ENCODE measurements at regions not wholly inside any gene's neighbourhood (a gene's known extent, or its start where the extent isn't known, plus 50 kb on each side); places are given as distances from the start of the nearest gene placed in this dataset.

GRCh38 chr6:43966853-43967718, 160.2 kb downstream of the MRPL14 start:
- Histone ChIP-seq H3K4me2 (ENCODE audit: insufficient read depth, low read length) (no peak overlapping the region), H3K4me1 (ENCODE audit: insufficient read depth, low read length) (no peaks in the 10 kb centered on the region), H3K9ac (ENCODE audit: low read depth, low read length) (no peak overlapping the region), H3K9me3 (ENCODE audit: insufficient read depth, low read length, severe bottlenecking) (no peaks in the 10 kb centered on the region), H3K27ac (ENCODE audit: low read length) (no peak overlapping the region), H3K36me3 (ENCODE audit: insufficient read depth, low read length) (no peaks in the 10 kb centered on the region), H3K27me3 (ENCODE audit: insufficient read depth, low read length, poor library complexity) (peaks cover 13% of the 10 kb centered on the region), H4K20me1 (ENCODE audit: insufficient read depth, low read length) (0 out of 2 replicates have a peak, but pooled peaks cover 4% of the 10 kb centered on the region), H3K79me2 (ENCODE audit: insufficient read depth, low read length) (no peaks in the 10 kb centered on the region), H2AFZ (ENCODE audit: low read depth, low read length) (no peak overlapping the region), H3K4me3 (ENCODE audit: low read depth in 1 of 2, low read length in 2 of 2) (no peak overlapping the region)
- DNase-seq (peak; percentile 1), ATAC-seq (ENCODE audit: insufficient read depth, low read depth) (no peak)
- no peak for TF ChIP-seq EZH2 (IDR thresholded peaks at IDR 0.05; ENCODE audit: borderline replicate concordance, low read depth, low read length, severe bottlenecking)

- Histone ChIP-seq H3K4me3 (ENCODE audit: low read depth in 1 of 2, low read length in 2 of 2) (no peak overlapping the region), H3K9me3 (ENCODE audit: insufficient read depth, low read length, severe bottlenecking) (no peaks in the 10 kb centered on the region), H3K36me3 (ENCODE audit: insufficient read depth, low read length) (no peaks in the 10 kb centered on the region), H3K79me2 (ENCODE audit: insufficient read depth, low read length) (no peaks in the 10 kb centered on the region), H3K9ac (ENCODE audit: low read depth, low read length) (no peak overlapping the region), H3K27ac (ENCODE audit: low read length) (no peak overlapping the region), H3K4me2 (ENCODE audit: insufficient read depth, low read length) (no peak overlapping the region), H2AFZ (ENCODE audit: low read depth, low read length) (no peak overlapping the region), H3K4me1 (ENCODE audit: insufficient read depth, low read length) (no peaks in the 10 kb centered on the region), H4K20me1 (ENCODE audit: insufficient read depth, low read length) (0 out of 2 replicates have a peak, but pooled peaks cover 4% of the 10 kb centered on the region), H3K27me3 (ENCODE audit: insufficient read depth, low read length, poor library complexity) (peaks cover 13% of the 10 kb centered on the region)
- DNase-seq (no peak), ATAC-seq (ENCODE audit: insufficient read depth, low read depth) (no peak)
- TF ChIP-seq CTCF (IDR thresholded peaks at IDR 0.05; ENCODE audit: borderline replicate concordance, extremely low read depth, low read length, poor library complexity, severe bottlenecking) (no peak), EZH2 (IDR thresholded peaks at IDR 0.05; ENCODE audit: borderline replicate concordance, low read depth, low read length, severe bottlenecking) (no peak)
These were observed 160.9 kb downstream of the MRPL14 start for GRCh38 chr6:43966374-43966658.

GRCh38 chr6:43965628-43966373, 161.5 kb downstream of the MRPL14 start:
- H3K4me1 ChIP-seq (ENCODE audit: insufficient read depth, low read length) = no peaks in the 10 kb centered on the region
- TF ChIP-seq CTCF (IDR thresholded peaks at IDR 0.05; ENCODE audit: borderline replicate concordance, extremely low read depth, low read length, poor library complexity, severe bottlenecking) = no peak
- TF ChIP-seq EZH2 (IDR thresholded peaks at IDR 0.05; ENCODE audit: borderline replicate concordance, low read depth, low read length, severe bottlenecking) = no peak
- no peak overlapping the region for H3K9ac ChIP-seq (ENCODE audit: low read depth, low read length)
- 0 out of 2 replicates have a peak, but pooled peaks cover 4% of the 10 kb centered on the region for H4K20me1 ChIP-seq (ENCODE audit: insufficient read depth, low read length)
- H3K36me3 ChIP-seq (ENCODE audit: insufficient read depth, low read length) = no peaks in the 10 kb centered on the region
- H3K27me3 ChIP-seq (ENCODE audit: insufficient read depth, low read length, poor library complexity) = peaks cover 13% of the 10 kb centered on the region
- no peaks in the 10 kb centered on the region for H3K9me3 ChIP-seq (ENCODE audit: insufficient read depth, low read length, severe bottlenecking)
- no peak overlapping the region for H2AFZ ChIP-seq (ENCODE audit: low read depth, low read length)
- DNase-seq = peak; percentile 1
- ATAC-seq (ENCODE audit: insufficient read depth, low read depth) = peak; percentile 27; the same call in 1 of the 3 replicates
- H3K4me3 ChIP-seq (ENCODE audit: low read depth in 1 of 2, low read length in 2 of 2) = no peak overlapping the region
- H3K27ac ChIP-seq (ENCODE audit: low read length) = no peak overlapping the region
- H3K79me2 ChIP-seq (ENCODE audit: insufficient read depth, low read length) = no peaks in the 10 kb centered on the region
- H3K4me2 ChIP-seq (ENCODE audit: insufficient read depth, low read length) = no peak overlapping the region

Measured in DND-41 (cell line).